SK-N-SH (cell line): ENCODE measurements at regions not wholly inside any gene's neighbourhood (a gene's known extent, or its start where the extent isn't known, plus 50 kb on each side); places are given as distances from the start of the nearest gene placed in this dataset.

Experiments used
- CTCF ChIA-PET: fragments of 300-600, 350-600 bp; formaldehyde crosslinking; extraction: SDS; loops from one replicate; lab custom pipeline; 2021; lab: Yijun Ruan, JAX
- POLR2A ChIA-PET: fragments of 350-600 bp; sonication (Branson Sonifier 250); formaldehyde crosslinking; extraction: SDS; loops from one replicate; lab custom pipeline; 2020; ENCODE audit warnings: antibody characterized with exemption, inconsistent platforms; lab: Yijun Ruan, JAX
- DNase-seq: peaks from one replicate; pipeline ENCODE4 v3.0.0; 2012
- H2AFZ ChIP-seq: fragments of 200-600 bp; sonication (generic); 2 replicates; pipeline ENCODE4 v1.8.1; 2016; ENCODE audit warnings: antibody characterized with exemption, mild to moderate bottlenecking, low read depth
- H3F3A ChIP-seq: fragments of 200-600 bp; sonication (generic); replicated peaks from 2 replicates; pipeline ENCODE3; 2016; ENCODE audit warnings: antibody characterized with exemption, mild to moderate bottlenecking; ENCODE audit not compliant: insufficient read depth
- H3K27ac ChIP-seq, 2 experiments: fragments of 200-500 bp in 1 of 2; fragments of 200-600 bp in 1 of 2; sonication (Bioruptor generic) in 1 of 2; sonication (generic), shearing (Covaris generic) in 1 of 2; 2 replicates each; pipeline versions ENCODE4 v1.5.1 to v1.6.1; 2014 to 2016; ENCODE audit warnings: low read depth in 2 of 2, inconsistent platforms in 1 of 2, low read length in 1 of 2, mild to moderate bottlenecking in 1 of 2, mixed read lengths in 1 of 2
- H3K27me3 ChIP-seq: fragments of 200-600 bp; sonication (generic), shearing (Covaris generic); 2 replicates; pipeline ENCODE4 v1.6.1; 2016; ENCODE audit warnings: mixed run types; ENCODE audit not compliant: insufficient read depth
- H3K36me3 ChIP-seq, 2 experiments: fragments of 200-500 bp in 1 of 2; fragments of 200-600 bp in 1 of 2; sonication (Bioruptor generic) in 1 of 2; sonication (generic) in 1 of 2; replicated peaks in 1 of 2; 2 replicates each; pipeline versions ENCODE3 to v1.5.1; 2014 to 2016; ENCODE audit warnings: low read length in 1 of 2, mild to moderate bottlenecking in 1 of 2; ENCODE audit not compliant: insufficient read depth in 2 of 2, control insufficient read depth in 1 of 2
- H3K4me1 ChIP-seq, 2 experiments: fragments of 200-500 bp in 1 of 2; fragments of 200-600 bp in 1 of 2; sonication (Bioruptor generic) in 1 of 2; sonication (generic), shearing (Covaris generic) in 1 of 2; 2 replicates each; pipeline versions ENCODE4 v1.5.1 to v1.6.1; 2014 to 2016; ENCODE audit warnings: low read depth in 1 of 2, low read length in 1 of 2, mixed run types in 1 of 2; ENCODE audit not compliant: insufficient read depth in 2 of 2, control insufficient read depth in 1 of 2
- H3K4me2 ChIP-seq: fragments of 200-600 bp; sonication (generic), shearing (Covaris generic); 2 replicates; pipeline ENCODE4 v1.6.1; 2017; ENCODE audit warnings: mixed run types
- H3K4me3 ChIP-seq, 2 experiments: fragments of 200-500 bp in 1 of 2; fragments of 200-600 bp in 1 of 2; sonication (Bioruptor generic) in 1 of 2; sonication (generic), shearing (Covaris generic) in 1 of 2; 2 replicates each; pipeline versions ENCODE4 v1.5.1 to v1.8.1; 2014 to 2016; ENCODE audit warnings: low read depth in 2 of 2, inconsistent platforms in 1 of 2, low read length in 1 of 2, mild to moderate bottlenecking in 1 of 2, mixed read lengths in 1 of 2, moderate library complexity in 1 of 2
- H3K79me2 ChIP-seq: fragments of 200-600 bp; sonication (generic); 2 replicates; pipeline ENCODE4 v1.8.1; 2017; ENCODE audit warnings: mild to moderate bottlenecking; ENCODE audit not compliant: insufficient read depth
- H3K9ac ChIP-seq: fragments of 200-600 bp; sonication (generic); 2 replicates; pipeline ENCODE4 v1.6.1; 2017; ENCODE audit warnings: mixed run types
- H3K9me2 ChIP-seq: fragments of 200-600 bp; sonication (generic); 2 replicates; pipeline ENCODE4 v1.6.1; 2017; ENCODE audit warnings: mixed run types
- H3K9me3 ChIP-seq: fragments of 200-600 bp; sonication (generic); 2 replicates; pipeline ENCODE4 v1.6.1; 2017; ENCODE audit warnings: mixed run types, mild to moderate bottlenecking, moderate library complexity
- H4K20me1 ChIP-seq: fragments of 200-600 bp; sonication (generic); 2 replicates; pipeline ENCODE4 v1.6.1; 2017; ENCODE audit warnings: mild to moderate bottlenecking, mixed run types; ENCODE audit not compliant: insufficient read depth
- CHD2 ChIP-seq: fragments of 150-350 bp; IDR thresholded peaks from 2 replicates; pipeline ENCODE4 v1.6.1; 2018; ENCODE audit warnings: low read length; ENCODE audit not compliant: partially characterized antibody
- EZH2phosphoT487 ChIP-seq: fragments of 200-600 bp; sonication (generic); IDR thresholded peaks from 2 replicates; pipeline ENCODE4 v1.6.1; 2017; ENCODE audit warnings: low read depth, mixed run types, mild to moderate bottlenecking, antibody characterized with exemption, moderate library complexity, borderline replicate concordance
- FOSL2 ChIP-seq: IDR thresholded peaks from 2 replicates; pipeline ENCODE4 v1.4.0; 2012; ENCODE audit warnings: low read depth, mild to moderate bottlenecking, moderate library complexity, borderline replicate concordance
- FOXJ3 ChIP-seq: sonication (generic); formaldehyde crosslinking; IDR thresholded peaks from 2 replicates; pipeline ENCODE4 v1.5.1; 2020; ENCODE audit warnings: mild to moderate bottlenecking, missing genetic modification reagents
- FOXM1 ChIP-seq: IDR thresholded peaks from 2 replicates; pipeline ENCODE4 v1.4.0; 2012; ENCODE audit warnings: low read depth, mild to moderate bottlenecking
- GATA2 ChIP-seq: sonication (generic); formaldehyde crosslinking; IDR thresholded peaks from 2 replicates; pipeline ENCODE4 v1.5.0; 2020; ENCODE audit warnings: mild to moderate bottlenecking, missing genetic modification reagents
- JUND ChIP-seq: IDR thresholded peaks from 2 replicates; pipeline ENCODE4 v1.4.0; 2012
- MEF2A ChIP-seq: IDR thresholded peaks from 2 replicates; pipeline ENCODE4 v1.4.0; 2012; ENCODE audit warnings: low read depth, borderline replicate concordance
- MXI1 ChIP-seq: IDR thresholded peaks from 2 replicates; pipeline ENCODE4 v1.6.1; 2012; ENCODE audit warnings: mild to moderate bottlenecking, low read depth, low read length, improper control_type of control experiment
- NFIC ChIP-seq: IDR thresholded peaks from 2 replicates; pipeline ENCODE4 v1.4.0; 2012; ENCODE audit warnings: borderline replicate concordance
- RAD21 ChIP-seq: IDR thresholded peaks from 2 replicates; pipeline ENCODE4 v1.6.1; 2012; ENCODE audit warnings: mild to moderate bottlenecking, low read length
- SIN3A ChIP-seq: IDR thresholded peaks from 2 replicates; pipeline ENCODE4 v1.6.1; 2012; ENCODE audit warnings: low read depth, mild to moderate bottlenecking, low read length, moderate library complexity, borderline replicate concordance
- TCF12 ChIP-seq: IDR thresholded peaks from 2 replicates; pipeline ENCODE4 v1.4.0; 2012
- WGBS: methylation state at CpG from one replicate; pipeline ENCODE4 v1.1.6; 2017; ENCODE audit warnings: low lambda C conversion rate; 5-methylcytosine and 5-hydroxymethylcytosine counted together
- TF ChIP-seq, protein P1 (sequence below): fragments of 200-600 bp; sonication (generic); IDR thresholded peaks from 2 replicates; pipeline ENCODE4 v1.6.1; 2017; ENCODE audit warnings: antibody characterized with exemption, mild to moderate bottlenecking, moderate library complexity
- TF ChIP-seq, protein P2 (sequence below): IDR thresholded peaks from 2 replicates; pipeline ENCODE4 v1.6.1; 2012; ENCODE audit warnings: mild to moderate bottlenecking, low read depth, low read length, moderate library complexity
- TF ChIP-seq, protein P3 (sequence below): IDR thresholded peaks from 2 replicates; pipeline ENCODE4 v1.4.0; 2012; ENCODE audit warnings: low read depth, borderline replicate concordance
- TF ChIP-seq, protein P4 (sequence below): IDR thresholded peaks from 2 replicates; pipeline ENCODE4 v1.4.0; 2012; ENCODE audit warnings: low read depth

DNA sequence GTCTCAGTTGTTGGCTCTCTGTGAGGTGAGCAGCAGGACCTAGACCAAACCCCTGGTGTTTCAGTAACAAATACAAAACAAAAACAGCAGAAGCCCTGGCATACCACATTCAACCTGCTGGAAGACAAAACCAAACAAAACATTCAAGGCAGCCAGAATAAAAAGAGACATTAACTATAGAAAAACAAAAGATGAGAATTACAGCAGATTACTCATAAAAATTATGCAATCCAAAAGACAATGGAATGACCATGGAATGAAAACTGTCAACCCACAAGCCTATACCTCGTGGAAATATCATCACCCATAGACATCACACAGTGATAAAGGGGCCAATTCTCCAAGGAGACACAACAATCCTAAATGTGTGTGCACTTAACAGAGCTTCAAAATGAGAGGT lies 106.0 kb upstream of the IQSEC1 start:
- ChIA-PET CTCF (no interaction called here), POLR2A (no interaction called here)
- DNase-seq = no peak
- Histone ChIP-seq H3K9me3 (no peaks in the 10 kb centered on the region), H2AFZ (no peak overlapping the region), H3K9ac (no peak overlapping the region), H3K4me2 (no peak overlapping the region), H3F3A (no peaks in the 10 kb centered on the region), H3K36me3 (no peaks in the 10 kb centered on the region), H3K9me2 (no peaks in the 10 kb centered on the region), H3K27me3 (no peaks in the 10 kb centered on the region), H3K4me3 (no peak overlapping the region)
- WGBS = 4% methylated on average over 1 of the region's 1 CpG
- TF ChIP-seq MEF2A (no peak), FOXJ3 (CRISPR knock-in tag) (no peak), EZH2phosphoT487 (no peak), GATA2 (CRISPR knock-in tag) (no peak), FOXM1 (no peak), NFIC (no peak), FOSL2 (no peak), RAD21 (no peak), CHD2 (no peak), JUND (no peak), SIN3A (no peak), MXI1 (no peak), TCF12 (no peak)
- TF ChIP-seq, protein P1, sequence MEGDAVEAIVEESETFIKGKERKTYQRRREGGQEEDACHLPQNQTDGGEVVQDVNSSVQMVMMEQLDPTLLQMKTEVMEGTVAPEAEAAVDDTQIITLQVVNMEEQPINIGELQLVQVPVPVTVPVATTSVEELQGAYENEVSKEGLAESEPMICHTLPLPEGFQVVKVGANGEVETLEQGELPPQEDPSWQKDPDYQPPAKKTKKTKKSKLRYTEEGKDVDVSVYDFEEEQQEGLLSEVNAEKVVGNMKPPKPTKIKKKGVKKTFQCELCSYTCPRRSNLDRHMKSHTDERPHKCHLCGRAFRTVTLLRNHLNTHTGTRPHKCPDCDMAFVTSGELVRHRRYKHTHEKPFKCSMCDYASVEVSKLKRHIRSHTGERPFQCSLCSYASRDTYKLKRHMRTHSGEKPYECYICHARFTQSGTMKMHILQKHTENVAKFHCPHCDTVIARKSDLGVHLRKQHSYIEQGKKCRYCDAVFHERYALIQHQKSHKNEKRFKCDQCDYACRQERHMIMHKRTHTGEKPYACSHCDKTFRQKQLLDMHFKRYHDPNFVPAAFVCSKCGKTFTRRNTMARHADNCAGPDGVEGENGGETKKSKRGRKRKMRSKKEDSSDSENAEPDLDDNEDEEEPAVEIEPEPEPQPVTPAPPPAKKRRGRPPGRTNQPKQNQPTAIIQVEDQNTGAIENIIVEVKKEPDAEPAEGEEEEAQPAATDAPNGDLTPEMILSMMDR = no peak
- TF ChIP-seq, protein P2, sequence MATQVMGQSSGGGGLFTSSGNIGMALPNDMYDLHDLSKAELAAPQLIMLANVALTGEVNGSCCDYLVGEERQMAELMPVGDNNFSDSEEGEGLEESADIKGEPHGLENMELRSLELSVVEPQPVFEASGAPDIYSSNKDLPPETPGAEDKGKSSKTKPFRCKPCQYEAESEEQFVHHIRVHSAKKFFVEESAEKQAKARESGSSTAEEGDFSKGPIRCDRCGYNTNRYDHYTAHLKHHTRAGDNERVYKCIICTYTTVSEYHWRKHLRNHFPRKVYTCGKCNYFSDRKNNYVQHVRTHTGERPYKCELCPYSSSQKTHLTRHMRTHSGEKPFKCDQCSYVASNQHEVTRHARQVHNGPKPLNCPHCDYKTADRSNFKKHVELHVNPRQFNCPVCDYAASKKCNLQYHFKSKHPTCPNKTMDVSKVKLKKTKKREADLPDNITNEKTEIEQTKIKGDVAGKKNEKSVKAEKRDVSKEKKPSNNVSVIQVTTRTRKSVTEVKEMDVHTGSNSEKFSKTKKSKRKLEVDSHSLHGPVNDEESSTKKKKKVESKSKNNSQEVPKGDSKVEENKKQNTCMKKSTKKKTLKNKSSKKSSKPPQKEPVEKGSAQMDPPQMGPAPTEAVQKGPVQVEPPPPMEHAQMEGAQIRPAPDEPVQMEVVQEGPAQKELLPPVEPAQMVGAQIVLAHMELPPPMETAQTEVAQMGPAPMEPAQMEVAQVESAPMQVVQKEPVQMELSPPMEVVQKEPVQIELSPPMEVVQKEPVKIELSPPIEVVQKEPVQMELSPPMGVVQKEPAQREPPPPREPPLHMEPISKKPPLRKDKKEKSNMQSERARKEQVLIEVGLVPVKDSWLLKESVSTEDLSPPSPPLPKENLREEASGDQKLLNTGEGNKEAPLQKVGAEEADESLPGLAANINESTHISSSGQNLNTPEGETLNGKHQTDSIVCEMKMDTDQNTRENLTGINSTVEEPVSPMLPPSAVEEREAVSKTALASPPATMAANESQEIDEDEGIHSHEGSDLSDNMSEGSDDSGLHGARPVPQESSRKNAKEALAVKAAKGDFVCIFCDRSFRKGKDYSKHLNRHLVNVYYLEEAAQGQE = no peak
- TF ChIP-seq, protein P3, sequence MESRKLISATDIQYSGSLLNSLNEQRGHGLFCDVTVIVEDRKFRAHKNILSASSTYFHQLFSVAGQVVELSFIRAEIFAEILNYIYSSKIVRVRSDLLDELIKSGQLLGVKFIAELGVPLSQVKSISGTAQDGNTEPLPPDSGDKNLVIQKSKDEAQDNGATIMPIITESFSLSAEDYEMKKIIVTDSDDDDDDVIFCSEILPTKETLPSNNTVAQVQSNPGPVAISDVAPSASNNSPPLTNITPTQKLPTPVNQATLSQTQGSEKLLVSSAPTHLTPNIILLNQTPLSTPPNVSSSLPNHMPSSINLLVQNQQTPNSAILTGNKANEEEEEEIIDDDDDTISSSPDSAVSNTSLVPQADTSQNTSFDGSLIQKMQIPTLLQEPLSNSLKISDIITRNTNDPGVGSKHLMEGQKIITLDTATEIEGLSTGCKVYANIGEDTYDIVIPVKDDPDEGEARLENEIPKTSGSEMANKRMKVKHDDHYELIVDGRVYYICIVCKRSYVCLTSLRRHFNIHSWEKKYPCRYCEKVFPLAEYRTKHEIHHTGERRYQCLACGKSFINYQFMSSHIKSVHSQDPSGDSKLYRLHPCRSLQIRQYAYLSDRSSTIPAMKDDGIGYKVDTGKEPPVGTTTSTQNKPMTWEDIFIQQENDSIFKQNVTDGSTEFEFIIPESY = no peak
- TF ChIP-seq, protein P4, sequence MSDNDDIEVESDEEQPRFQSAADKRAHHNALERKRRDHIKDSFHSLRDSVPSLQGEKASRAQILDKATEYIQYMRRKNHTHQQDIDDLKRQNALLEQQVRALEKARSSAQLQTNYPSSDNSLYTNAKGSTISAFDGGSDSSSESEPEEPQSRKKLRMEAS = no peak
- TF ChIP-seq, all 33 proteins: peak for 0
- Histone ChIP-seq H3K4me1 (no peaks in the 10 kb centered on the region), H3K79me2 (no peaks in the 10 kb centered on the region), H4K20me1 (no peaks in the 10 kb centered on the region), H3K27ac (no peak overlapping the region)
